GM12865 (cell line): ENCODE measurements at regions not wholly inside any gene's neighbourhood (a gene's known extent, or its start where the extent isn't known, plus 50 kb on each side); places are given as distances from the start of the nearest gene placed in this dataset.

Source experiments
- DNase-seq: peaks from one replicate; pipeline ENCODE4 v3.0.0; 2010; ENCODE audit warnings: low read depth
- H3K4me3 ChIP-seq: 2 replicates; pipeline ENCODE4 v1.5.1; 2011; ENCODE audit warnings: mild to moderate bottlenecking, low read depth, low read length, control low read depth
- TF ChIP-seq, protein P1 (sequence below): IDR thresholded peaks from 2 replicates; pipeline ENCODE4 v1.5.1; 2011; ENCODE audit warnings: low read length, control low read depth, low read depth, inconsistent platforms; ENCODE audit not compliant: insufficient read depth; ENCODE audit errors: missing control alignments

GRCh38 chr13:34671137-34671536 is 270.9 kb upstream of the NBEA start:
- no peak overlapping the region for H3K4me3 ChIP-seq
- TF ChIP-seq, protein P1, sequence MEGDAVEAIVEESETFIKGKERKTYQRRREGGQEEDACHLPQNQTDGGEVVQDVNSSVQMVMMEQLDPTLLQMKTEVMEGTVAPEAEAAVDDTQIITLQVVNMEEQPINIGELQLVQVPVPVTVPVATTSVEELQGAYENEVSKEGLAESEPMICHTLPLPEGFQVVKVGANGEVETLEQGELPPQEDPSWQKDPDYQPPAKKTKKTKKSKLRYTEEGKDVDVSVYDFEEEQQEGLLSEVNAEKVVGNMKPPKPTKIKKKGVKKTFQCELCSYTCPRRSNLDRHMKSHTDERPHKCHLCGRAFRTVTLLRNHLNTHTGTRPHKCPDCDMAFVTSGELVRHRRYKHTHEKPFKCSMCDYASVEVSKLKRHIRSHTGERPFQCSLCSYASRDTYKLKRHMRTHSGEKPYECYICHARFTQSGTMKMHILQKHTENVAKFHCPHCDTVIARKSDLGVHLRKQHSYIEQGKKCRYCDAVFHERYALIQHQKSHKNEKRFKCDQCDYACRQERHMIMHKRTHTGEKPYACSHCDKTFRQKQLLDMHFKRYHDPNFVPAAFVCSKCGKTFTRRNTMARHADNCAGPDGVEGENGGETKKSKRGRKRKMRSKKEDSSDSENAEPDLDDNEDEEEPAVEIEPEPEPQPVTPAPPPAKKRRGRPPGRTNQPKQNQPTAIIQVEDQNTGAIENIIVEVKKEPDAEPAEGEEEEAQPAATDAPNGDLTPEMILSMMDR: no peak
- no peak for DNase-seq

DNA sequence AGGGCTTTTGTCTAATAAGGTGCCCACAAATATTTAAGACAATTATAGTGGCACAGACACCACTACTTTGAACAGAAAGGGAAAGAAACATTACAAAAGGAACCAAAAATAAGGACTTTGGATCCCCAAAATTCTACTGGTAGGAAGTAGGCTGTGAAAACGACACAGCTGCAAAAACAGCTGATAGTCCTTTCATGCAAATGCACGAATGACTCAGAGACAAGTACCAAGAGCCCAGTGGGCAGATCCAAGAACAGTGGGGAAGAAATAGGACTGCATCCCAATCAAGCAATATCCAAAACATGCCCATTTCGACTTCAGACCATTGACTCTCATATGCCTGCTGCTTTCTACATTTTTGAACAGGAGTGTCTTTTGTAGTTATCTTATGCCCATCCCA is 269.4 kb upstream of the NBEA start:
- TF ChIP-seq, protein P1: no peak
- no peak overlapping the region for H3K4me3 ChIP-seq
- DNase-seq: no peak

DNA sequence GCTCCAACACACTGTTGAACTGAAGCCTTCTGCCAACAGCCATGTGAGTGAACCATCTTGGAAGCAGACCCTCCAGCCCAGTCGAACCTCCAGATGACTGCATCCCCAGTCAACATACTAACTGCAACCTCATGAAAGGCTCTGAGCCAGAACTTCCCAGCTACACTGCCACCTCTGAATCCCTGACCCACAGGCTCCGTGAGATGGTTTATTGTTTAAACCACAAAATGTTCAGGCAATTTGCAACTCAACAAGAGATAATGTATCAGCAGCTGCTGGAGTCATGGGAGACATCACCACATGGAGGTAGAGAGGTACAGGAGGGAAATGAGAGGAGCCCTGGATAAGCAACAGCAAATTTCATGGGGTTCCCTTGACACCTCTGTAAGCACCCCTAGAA is 266.4 kb upstream of the NBEA start:
- TF ChIP-seq, protein P1: no peak
- DNase-seq: no peak
- no peak overlapping the region for H3K4me3 ChIP-seq

DNA sequence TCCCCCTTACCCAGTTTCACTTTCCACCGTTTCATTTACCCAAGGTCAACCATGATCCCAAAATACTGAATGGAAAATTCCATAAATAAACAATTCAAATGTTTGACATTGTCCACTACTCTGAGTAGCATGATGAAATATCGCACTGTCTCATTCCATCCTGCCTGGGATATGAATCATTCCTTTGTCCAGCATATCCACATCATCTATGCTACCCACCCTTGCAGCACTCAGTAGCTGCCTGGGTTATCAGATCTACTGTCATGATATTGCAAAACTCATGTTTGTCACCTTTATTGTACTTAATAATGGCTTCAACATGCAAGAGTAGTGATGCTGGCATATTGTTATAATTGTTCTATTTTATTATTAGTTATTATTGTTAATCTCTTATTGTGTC is 263.9 kb upstream of the NBEA start:
- DNase-seq: no peak
- TF ChIP-seq, protein P1: no peak
- H3K4me3 ChIP-seq: no peak overlapping the region

GRCh38 chr13:34681405-34681955 is 260.6 kb upstream of the NBEA start:
- TF ChIP-seq, protein P1: no peak

GRCh38 chr13:34695063-34695462 is 247.0 kb upstream of the NBEA start:
- TF ChIP-seq, protein P1: no peak
- no peak for DNase-seq
- no peak overlapping the region for H3K4me3 ChIP-seq

More at GRCh38 chr13:34681405-34681955, 260.6 kb upstream of the NBEA start:
- H3K4me3 ChIP-seq: no peak overlapping the region
- DNase-seq: no peak

- no peak for DNase-seq
- no peak overlapping the region for H3K4me3 ChIP-seq
- TF ChIP-seq, protein P1: no peak
Measured at GRCh38 chr13:34696296-34696695, 245.8 kb upstream of the NBEA start.
